ENCODE measurements at regions not wholly inside any gene's neighbourhood (a gene's known extent, or its start where the extent isn't known, plus 50 kb on each side); places are given as distances from the start of the nearest gene placed in this dataset.
"Not testable (repeated sequence)": the region's sequence is repeated elsewhere in the genome, so short reads cannot be mapped to it uniquely, and the experiment has no call there.

GRCh38 chrX:34470507-34470906 lies 186.6 kb downstream of the TMEM47 start:
- no peaks in the 10 kb centered on the region for H3K27me3 ChIP-seq
- TF ChIP-seq CTCF (IDR thresholded peaks at IDR 0.05) = no peak
- DNase-seq (ENCODE audit: low spot score) = no peak
- no peak overlapping the region for H3K27ac ChIP-seq
- H3K9me3 ChIP-seq = no peaks in the 10 kb centered on the region
- H3K4me3 ChIP-seq = no peak overlapping the region
- no peaks in the 10 kb centered on the region for H3K36me3 ChIP-seq
- H3K4me1 ChIP-seq = no peaks in the 10 kb centered on the region

DNA sequence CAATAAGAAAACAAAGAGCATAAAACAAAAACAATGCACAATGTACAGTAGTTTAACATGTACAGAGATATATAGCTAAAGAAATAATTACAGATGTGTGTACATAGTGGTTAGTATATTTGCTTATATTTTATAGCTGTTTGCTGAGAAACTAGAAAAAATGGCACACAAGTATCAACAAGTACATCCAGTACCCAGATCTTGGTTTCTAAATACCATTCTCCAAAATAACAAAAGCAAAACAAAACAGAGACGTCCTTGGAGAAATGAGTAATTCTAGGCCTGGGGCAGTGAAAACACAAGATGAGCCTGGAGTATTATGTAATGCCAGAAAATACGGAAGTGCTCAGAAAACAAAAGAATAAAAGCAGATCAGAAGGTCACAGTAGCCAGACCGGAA lies 189.6 kb downstream of the TMEM47 start:
- Histone ChIP-seq H3K36me3 (no peaks in the 10 kb centered on the region), H3K9me3 (no peaks in the 10 kb centered on the region), H3K4me3 (no peak overlapping the region), H3K4me1 (no peaks in the 10 kb centered on the region), H3K27me3 (no peaks in the 10 kb centered on the region), H3K27ac (no peak overlapping the region)
- no peak for TF ChIP-seq CTCF (IDR thresholded peaks at IDR 0.05)
- no peak for DNase-seq (ENCODE audit: low spot score)

- H3K27me3 ChIP-seq; H3K36me3 ChIP-seq; DNase-seq (ENCODE audit: low spot score); H3K4me1 ChIP-seq; H3K4me3 ChIP-seq; H3K9me3 ChIP-seq; H3K27ac ChIP-seq: not testable (repeated sequence)
Measured at GRCh38 chrX:34463220-34463619, 193.9 kb downstream of the TMEM47 start.

GRCh38 chrX:34457850-34458249 lies 199.2 kb downstream of the TMEM47 start:
- not testable (repeated sequence) for DNase-seq (ENCODE audit: low spot score); H3K9me3 ChIP-seq; H3K4me1 ChIP-seq; H3K4me3 ChIP-seq; H3K36me3 ChIP-seq; H3K27me3 ChIP-seq; H3K27ac ChIP-seq

- H3K27me3 ChIP-seq = no peaks in the 10 kb centered on the region
- no peaks in the 10 kb centered on the region for H3K9me3 ChIP-seq
- H3K27ac ChIP-seq = no peak overlapping the region
- H3K4me3 ChIP-seq = no peak overlapping the region
- H3K36me3 ChIP-seq = no peaks in the 10 kb centered on the region
- H3K4me1 ChIP-seq = no peaks in the 10 kb centered on the region
- DNase-seq (ENCODE audit: low spot score) = no peak
- no peak for TF ChIP-seq CTCF (IDR thresholded peaks at IDR 0.05)
Measured at GRCh38 chrX:34437586-34437985, 219.5 kb downstream of the TMEM47 start.

DNA sequence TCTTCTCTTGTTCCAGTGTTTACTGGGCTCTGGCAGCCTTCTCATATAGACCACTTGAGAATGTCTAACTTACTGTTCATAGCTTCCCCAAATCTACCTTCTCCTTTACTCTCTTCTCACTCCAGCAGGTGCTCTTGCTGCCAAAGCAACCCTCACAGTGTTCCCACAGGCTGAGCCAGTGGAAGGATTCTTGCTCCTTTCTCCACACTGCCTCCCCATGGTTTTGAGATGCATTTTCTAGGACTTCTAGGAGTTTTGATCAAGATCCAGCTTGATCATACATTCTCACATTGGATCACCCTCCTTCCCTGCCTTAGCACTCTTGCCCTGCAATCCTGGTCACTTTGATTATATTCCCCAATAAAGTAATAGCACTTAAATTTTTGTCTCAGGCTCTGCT lies 230.8 kb downstream of the TMEM47 start:
- DNase-seq (ENCODE audit: low spot score) = no peak
- Histone ChIP-seq H3K36me3 (no peaks in the 10 kb centered on the region), H3K4me3 (no peak overlapping the region), H3K4me1 (no peaks in the 10 kb centered on the region), H3K27ac (no peak overlapping the region), H3K9me3 (no peaks in the 10 kb centered on the region), H3K27me3 (no peaks in the 10 kb centered on the region)
- TF ChIP-seq CTCF (IDR thresholded peaks at IDR 0.05) = no peak

DNA sequence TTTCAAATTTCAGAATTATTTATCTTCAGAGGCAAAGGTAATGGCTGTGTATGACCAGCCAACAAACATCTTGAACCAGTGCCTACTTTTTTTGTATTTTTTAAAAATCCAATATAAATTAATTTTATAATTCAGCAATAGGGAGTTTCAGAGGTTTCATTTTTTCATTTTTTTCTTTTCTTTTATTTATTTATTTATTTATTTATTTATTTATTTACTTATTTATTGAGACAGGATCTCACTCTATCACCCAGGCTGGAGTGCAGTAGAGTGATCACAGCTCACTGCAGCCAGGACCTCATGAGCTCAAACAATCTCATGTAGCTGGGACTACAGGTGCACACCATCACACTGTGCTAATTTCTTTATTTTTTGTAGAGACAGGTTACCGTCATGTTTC lies 250.5 kb downstream of the TMEM47 start:
- Histone ChIP-seq H3K9me3 (no peaks in the 10 kb centered on the region), H3K36me3 (no peaks in the 10 kb centered on the region), H3K27me3 (no peaks in the 10 kb centered on the region), H3K4me3 (no peak overlapping the region), H3K27ac (no peak overlapping the region), H3K4me1 (no peaks in the 10 kb centered on the region)
- no peak for TF ChIP-seq CTCF (IDR thresholded peaks at IDR 0.05)
- no peak for DNase-seq (ENCODE audit: low spot score)

Data from right atrium auricular region (tissue), 2 donors.